Cardiac fibroblast (primary cell): ENCODE measurements at regions not wholly inside any gene's neighbourhood (a gene's known extent, or its start where the extent isn't known, plus 50 kb on each side); places are given as distances from the start of the nearest gene placed in this dataset.

ENCODE experiments used
- DNase-seq, 2 donors: peaks; one replicate each; pipeline versions ENCODE4 v3.0.0 to v3.0.0-alpha.2; 2010; ENCODE audit warnings: low read depth in 2 of 2
- H3K4me3 ChIP-seq, 2 donors: replicated peaks in 1 of 2; 1 replicate in 1 of 2; 2 replicates in 1 of 2; pipeline ENCODE4 v1.5.1; 2011; ENCODE audit warnings: low read depth in 2 of 2, low read length in 2 of 2, mild to moderate bottlenecking in 2 of 2, moderate library complexity in 1 of 2
- CTCF ChIP-seq: IDR thresholded peaks from one replicate; pipeline ENCODE4 v1.5.1; 2011; ENCODE audit warnings: low read depth, mild to moderate bottlenecking, low read length, inconsistent platforms

- no peak for TF ChIP-seq CTCF
- peak; percentile 69 to 88 for DNase-seq
- H3K4me3 ChIP-seq, result no peak overlapping the region
Measured at GRCh38 chr18:8943900-8944870, 158.3 kb upstream of the NDUFV2 start.

GRCh38 chr18:8944871-8945245 is 157.6 kb upstream of the NDUFV2 start:
- DNase-seq, result no peak
- no peak for TF ChIP-seq CTCF
- H3K4me3 ChIP-seq, result no peak overlapping the region

GRCh38 chr18:8945514-8945913 is 157.0 kb upstream of the NDUFV2 start:
- TF ChIP-seq CTCF, result no peak
- DNase-seq, result peak in 1 of 2 donors; percentile 10
- H3K4me3 ChIP-seq, result no peak overlapping the region

GRCh38 chr18:8946066-8946838 is 156.2 kb upstream of the NDUFV2 start:
- H3K4me3 ChIP-seq, result no peak overlapping the region
- TF ChIP-seq CTCF, result no peak
- peak; percentile 94 to 98 for DNase-seq

- no peak for TF ChIP-seq CTCF
- peak; percentile 15 to 28 for DNase-seq
- H3K4me3 ChIP-seq, result no peak overlapping the region
Measured at GRCh38 chr18:8947566-8947965, 154.9 kb upstream of the NDUFV2 start.

- TF ChIP-seq CTCF, result no peak
- no peak for DNase-seq
- no peak overlapping the region for H3K4me3 ChIP-seq
Measured at GRCh38 chr18:8948011-8948410, 154.5 kb upstream of the NDUFV2 start.
